IMR-90 (cell line): ENCODE measurements at regions not wholly inside any gene's neighbourhood (a gene's known extent, or its start where the extent isn't known, plus 50 kb on each side); places are given as distances from the start of the nearest gene placed in this dataset.

Experiments
- ATAC-seq: fragments of 200-7000 bp; cut with Tn5 transposase; 2 replicates; pipeline ENCODE4 v1.9.1; 2020; ENCODE audit warnings: low read depth, mild to moderate bottlenecking, moderate library complexity
- BruUV-seq: library from RNA; stranded (reverse); fragments of 400-500 nt; replicated peaks from 2 replicates; lab custom pipeline; 2021; lab: Mats Ljungman, UMichigan
- CTCF ChIA-PET: fragments of 300-600 bp; formaldehyde crosslinking; extraction: SDS; loops from one replicate; lab custom pipeline; 2021; ENCODE audit warnings: antibody characterized with exemption; lab: Yijun Ruan, JAX
- POLR2A ChIA-PET: fragments of 300-600 bp; sonication (Branson Sonifier 250); formaldehyde crosslinking; loops from one replicate; lab custom pipeline; 2022; ENCODE audit warnings: antibody characterized with exemption; ENCODE audit not compliant: unreplicated experiment; lab: Charles Lee
- DNase-seq: peaks from one replicate; pipeline ENCODE4 v3.0.0; 2013
- H2AFZ ChIP-seq: replicated peaks from 2 replicates; pipeline ENCODE3; 2013; ENCODE audit warnings: low read length, mild to moderate bottlenecking; ENCODE audit not compliant: poor library complexity
- H2AK5ac ChIP-seq: 2 replicates; pipeline ENCODE4 v1.6.1; 2013; ENCODE audit warnings: low read depth, low read length, inconsistent platforms
- H2AK9ac ChIP-seq: replicated peaks from 2 replicates; pipeline ENCODE3; 2013; ENCODE audit warnings: mild to moderate bottlenecking, low read depth, low read length, moderate library complexity; ENCODE audit not compliant: poor library complexity
- H2BK120ac ChIP-seq: 2 replicates; pipeline ENCODE4 v1.6.1; 2013; ENCODE audit warnings: low read depth, low read length, inconsistent platforms
- H2BK15ac ChIP-seq: 3 replicates; pipeline ENCODE4 v1.6.1; 2013; ENCODE audit warnings: low read depth, low read length, inconsistent platforms
- H2BK20ac ChIP-seq: 2 replicates; pipeline ENCODE4 v1.6.1; 2013; ENCODE audit warnings: low read depth, mild to moderate bottlenecking, inconsistent platforms, low read length, moderate library complexity
- H2BK5ac ChIP-seq: 2 replicates; pipeline ENCODE4 v1.6.1; 2013; ENCODE audit warnings: mild to moderate bottlenecking, low read depth, low read length, inconsistent platforms; ENCODE audit not compliant: poor library complexity, severe bottlenecking
- H3K14ac ChIP-seq: replicated peaks from 2 replicates; pipeline ENCODE4 v1.6.1; 2013; ENCODE audit warnings: low read depth, low read length, inconsistent platforms
- H3K18ac ChIP-seq: 2 replicates; pipeline ENCODE4 v1.6.1; 2013; ENCODE audit warnings: low read depth, low read length, control low read depth
- H3K23ac ChIP-seq: 2 replicates; pipeline ENCODE4 v1.6.1; 2013; ENCODE audit warnings: low read depth, low read length, inconsistent platforms
- H3K27ac ChIP-seq: 2 replicates; pipeline ENCODE4 v1.5.1; 2013; ENCODE audit warnings: mild to moderate bottlenecking, control low read depth, low read length; ENCODE audit not compliant: insufficient read depth
- H3K27me3 ChIP-seq: 2 replicates; pipeline ENCODE4 v1.6.1; 2013; ENCODE audit warnings: low read length; ENCODE audit not compliant: control insufficient read depth, insufficient read depth
- H3K36me3 ChIP-seq: 2 replicates; pipeline ENCODE4 v1.6.1; 2013; ENCODE audit warnings: low read length, mixed read lengths; ENCODE audit not compliant: control insufficient read depth, insufficient read depth
- H3K4ac ChIP-seq: 2 replicates; pipeline ENCODE4 v1.6.1; 2013; ENCODE audit warnings: low read depth, low read length, inconsistent platforms
- H3K4me1 ChIP-seq: 2 replicates; pipeline ENCODE4 v1.6.1; 2013; ENCODE audit warnings: low read length, mixed read lengths; ENCODE audit not compliant: control insufficient read depth, insufficient read depth
- H3K4me2 ChIP-seq: 2 replicates; pipeline ENCODE4 v1.6.1; 2013; ENCODE audit warnings: low read depth, mild to moderate bottlenecking, control low read depth, low read length, moderate library complexity
- H3K4me3 ChIP-seq: 2 replicates; pipeline ENCODE4 v1.5.1; 2013; ENCODE audit warnings: low read depth, mild to moderate bottlenecking, control low read depth, low read length, moderate library complexity; ENCODE audit not compliant: insufficient read depth
- H3K56ac ChIP-seq: 2 replicates; pipeline ENCODE4 v1.6.1; 2013; ENCODE audit warnings: low read length, inconsistent platforms; ENCODE audit not compliant: insufficient read depth; ENCODE audit errors: extremely low read depth
- H3K79me1 ChIP-seq, 2 experiments: 2 replicates each; pipeline ENCODE4 v1.6.1; 2013; ENCODE audit warnings: low read length in 2 of 2, inconsistent platforms in 1 of 2, low read depth in 1 of 2
- H3K9ac ChIP-seq: 2 replicates; pipeline ENCODE4 v1.6.1; 2013; ENCODE audit warnings: low read depth, low read length, control low read depth
- H3K9me1 ChIP-seq: 2 replicates; pipeline ENCODE4 v1.6.1; 2013; ENCODE audit warnings: low read length, inconsistent platforms; ENCODE audit not compliant: insufficient read depth
- H3K9me3 ChIP-seq: 2 replicates; pipeline ENCODE4 v1.6.1; 2013; ENCODE audit warnings: low read length; ENCODE audit not compliant: control insufficient read depth, insufficient read depth
- H4K20me1 ChIP-seq: 2 replicates; pipeline ENCODE4 v1.6.1; 2013; ENCODE audit warnings: low read length, inconsistent platforms; ENCODE audit not compliant: insufficient read depth
- H4K5ac ChIP-seq: 2 replicates; pipeline ENCODE4 v1.6.1; 2013; ENCODE audit warnings: mild to moderate bottlenecking, low read depth, low read length, control low read depth
- H4K8ac ChIP-seq, 2 experiments: 2 replicates each; pipeline ENCODE4 v1.6.1; 2013; ENCODE audit warnings: low read depth in 2 of 2, low read length in 2 of 2, control low read depth in 1 of 2, inconsistent platforms in 1 of 2
- H4K91ac ChIP-seq: 2 replicates; pipeline ENCODE4 v1.6.1; 2013; ENCODE audit warnings: low read depth, low read length, inconsistent platforms; ENCODE audit not compliant: insufficient read depth
- ELK1 ChIP-seq: fragments of 150-350 bp; IDR thresholded peaks from 2 replicates; pipeline ENCODE4 v1.6.1; 2016; ENCODE audit warnings: low read depth, mild to moderate bottlenecking, low read length, moderate library complexity, borderline replicate concordance
- MXI1 ChIP-seq: IDR thresholded peaks from 2 replicates; pipeline ENCODE4 v1.6.1; 2012; ENCODE audit warnings: low read depth, mild to moderate bottlenecking, low read length, moderate library complexity, borderline replicate concordance
- NFE2L2 ChIP-seq: fragments of 150-350 bp; IDR thresholded peaks from 2 replicates; pipeline ENCODE4 v1.6.1; 2016; ENCODE audit warnings: low read depth, mild to moderate bottlenecking, low read length
- RAD21 ChIP-seq: IDR thresholded peaks from 2 replicates; pipeline ENCODE4 v1.6.1; 2012; ENCODE audit warnings: low read length, improper control_type of control experiment
- SMC3 ChIP-seq: fragments of 150-350 bp; IDR thresholded peaks from 2 replicates; pipeline ENCODE4 v1.6.1; 2016; ENCODE audit warnings: low read depth, mild to moderate bottlenecking, antibody characterized with exemption, low read length, moderate library complexity
- WGBS, 2 experiments: methylation state at CpG; one replicate each; pipeline versions ENCODE4 v1.1.5 to v1.1.7; 2013; ENCODE audit warnings: missing lambda C conversion rate in 2 of 2; ENCODE audit not compliant: insufficient read length in 1 of 2; ENCODE audit errors: extremely low coverage in 2 of 2; 5-methylcytosine and 5-hydroxymethylcytosine counted together
- dilution Hi-C: fragments of 300-500 bp; cut with HindIII; formaldehyde crosslinking; loops from one replicate; pipeline ENCODE4 v1.14.3; 2018; ENCODE audit warnings: low sequenced_read_pairs; ENCODE audit not compliant: unreplicated experiment
- in situ Hi-C: fragments of 300-500 bp; cut with MboI; formaldehyde crosslinking; loops from 3 replicates; pipeline ENCODE4 v1.14.3; 2019; ENCODE audit warnings: low sequenced_read_pairs, inconsistent platforms, mixed read lengths
- intact Hi-C: fragments of 100-400 bp; cut with micrococcal nuclease; formaldehyde crosslinking; loops from 2 replicates; pipeline ENCODE4 v1.10.0; 2022

- Histone ChIP-seq H3K4me1 (no peaks in the 10 kb centered on the region), H4K8ac (no peak overlapping the region), H3K9me1 (no peaks in the 10 kb centered on the region), H4K5ac (no peak overlapping the region), H3K9ac (no peak overlapping the region), H3K23ac (no peak overlapping the region), H3K27me3 (no peaks in the 10 kb centered on the region), H3K27ac (no peak overlapping the region), H2BK15ac (no peak overlapping the region), H3K4me3 (no peak overlapping the region), H2AFZ (no peak overlapping the region), H2AK9ac (no peak overlapping the region), H3K14ac (no peak overlapping the region), H3K18ac (no peak overlapping the region), H2BK5ac (no peak overlapping the region), H4K91ac (no peak overlapping the region), H3K79me1 (no peaks in the 10 kb centered on the region), H4K20me1 (no peaks in the 10 kb centered on the region), H3K4ac (no peak overlapping the region), H2AK5ac (no peak overlapping the region), H3K4me2 (no peak overlapping the region), H2BK120ac (no peak overlapping the region), H2BK20ac (no peak overlapping the region), H3K36me3 (no peaks in the 10 kb centered on the region), H3K9me3 (no peaks in the 10 kb centered on the region), H3K56ac (no peak overlapping the region)
- intact Hi-C loops (no loop called here), in situ Hi-C loops (no loop called here), dilution Hi-C loops (no loop called here)
- DNase-seq (no peak), ATAC-seq (no peak)
- POLR2A ChIA-PET, result no interaction called here
- TF ChIP-seq NFE2L2 (no peak), MXI1 (no peak), RAD21 (no peak), SMC3 (no peak), ELK1 (no peak)
- CTCF ChIA-PET, result no interaction called here
- BruUV-seq, result no TSS peak
- WGBS, 2 experiments, result no CpG with 5 or more reads among the region's 3 CpGs
Measured at GRCh38 chr10:94264085-94264484, 98.7 kb downstream of the NOC3L start.
